ENCODE measurements at regions not wholly inside any gene's neighbourhood (a gene's known extent, or its start where the extent isn't known, plus 50 kb on each side); places are given as distances from the start of the nearest gene placed in this dataset.

DNA sequence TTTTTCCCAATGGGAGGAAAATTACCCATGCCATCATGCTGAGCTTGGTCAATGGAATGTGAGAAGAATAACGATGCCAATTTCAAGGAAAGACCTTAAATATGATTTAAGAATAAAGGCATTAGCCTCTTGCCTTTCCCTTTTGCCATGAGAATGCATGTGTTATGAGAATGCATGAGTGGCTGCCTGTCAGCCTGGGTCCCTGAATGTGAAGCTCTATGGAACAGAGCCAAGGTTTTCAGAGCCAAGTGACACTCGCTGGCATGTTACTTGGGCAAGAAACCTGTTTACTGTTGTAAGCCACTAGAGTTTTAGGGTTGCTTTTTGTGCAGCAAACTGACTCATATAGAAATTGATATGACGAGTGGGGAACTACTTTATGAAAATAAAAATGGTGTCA, 75.7 kb downstream of the JRKL start:
- intact Hi-C loops (cut with micrococcal nuclease) = no loop called here
- peaks cover 2% of the 10 kb centered on the region for H3K4me1 Mint-ChIP-seq
- no peak overlapping the region for H3K27ac ChIP-seq (ENCODE audit: low read length in 2 of 2)
- no peak overlapping the region for H2AFZ ChIP-seq (ENCODE audit: insufficient read depth, low read depth, low read length, poor library complexity, severe bottlenecking)
- no peak for ATAC-seq (ENCODE audit: low read depth)
- H3K4me3 ChIP-seq (ENCODE audit: control extremely low read depth in 1 of 5, extremely low read depth in 1 of 5, insufficient read depth in 1 of 5, low read depth in 2 of 5, low read length in 4 of 5) = no peak overlapping the region
- H3K9ac ChIP-seq (ENCODE audit: low read length) = no peak overlapping the region
- TF ChIP-seq EZH2 (IDR thresholded peaks at IDR 0.05; ENCODE audit: borderline replicate concordance, insufficient read depth, low read depth, low read length, poor library complexity, severe bottlenecking) = no peak
- TF ChIP-seq, protein P1, sequence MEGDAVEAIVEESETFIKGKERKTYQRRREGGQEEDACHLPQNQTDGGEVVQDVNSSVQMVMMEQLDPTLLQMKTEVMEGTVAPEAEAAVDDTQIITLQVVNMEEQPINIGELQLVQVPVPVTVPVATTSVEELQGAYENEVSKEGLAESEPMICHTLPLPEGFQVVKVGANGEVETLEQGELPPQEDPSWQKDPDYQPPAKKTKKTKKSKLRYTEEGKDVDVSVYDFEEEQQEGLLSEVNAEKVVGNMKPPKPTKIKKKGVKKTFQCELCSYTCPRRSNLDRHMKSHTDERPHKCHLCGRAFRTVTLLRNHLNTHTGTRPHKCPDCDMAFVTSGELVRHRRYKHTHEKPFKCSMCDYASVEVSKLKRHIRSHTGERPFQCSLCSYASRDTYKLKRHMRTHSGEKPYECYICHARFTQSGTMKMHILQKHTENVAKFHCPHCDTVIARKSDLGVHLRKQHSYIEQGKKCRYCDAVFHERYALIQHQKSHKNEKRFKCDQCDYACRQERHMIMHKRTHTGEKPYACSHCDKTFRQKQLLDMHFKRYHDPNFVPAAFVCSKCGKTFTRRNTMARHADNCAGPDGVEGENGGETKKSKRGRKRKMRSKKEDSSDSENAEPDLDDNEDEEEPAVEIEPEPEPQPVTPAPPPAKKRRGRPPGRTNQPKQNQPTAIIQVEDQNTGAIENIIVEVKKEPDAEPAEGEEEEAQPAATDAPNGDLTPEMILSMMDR (IDR thresholded peaks at IDR 0.05) = no peak
- no peaks in the 10 kb centered on the region for H3K36me3 ChIP-seq (replicated peaks in 1 of 2; ENCODE audit: control extremely low read depth in 1 of 2, control insufficient read depth in 1 of 2, extremely low read depth in 1 of 2, insufficient read depth in 2 of 2, low read length in 1 of 2)
- peaks cover 10% of the 10 kb centered on the region for H3K27me3 Mint-ChIP-seq
- H3K79me2 ChIP-seq (ENCODE audit: control insufficient read depth, insufficient read depth, low read length) = no peaks in the 10 kb centered on the region
- DNase-seq = no peak
- 61% methylated on average over 3 of the region's 3 CpGs for WGBS (ENCODE audit: insufficient coverage)
- peaks cover 0 to 4% (median 0%) of the 10 kb centered on the region in 4 experiments for H3K27me3 ChIP-seq (replicated peaks in 1 of 4; ENCODE audit: control extremely low read depth in 1 of 4, control insufficient read depth in 3 of 4, insufficient read depth in 4 of 4, low read length in 3 of 4)
- no peaks in the 10 kb centered on the region for H3K9me3 Mint-ChIP-seq (ENCODE audit: insufficient read depth)
- H3K4me3 Mint-ChIP-seq = no peak overlapping the region
- H3K4me1 ChIP-seq (ENCODE audit: control insufficient read depth in 2 of 2, insufficient read depth in 2 of 2, low read length in 2 of 2) = peaks cover 3 to 4% of the 10 kb centered on the region in 2 donors
- no peaks in the 10 kb centered on the region for H4K20me1 ChIP-seq (ENCODE audit: control insufficient read depth, insufficient read depth, low read length, poor library complexity, severe bottlenecking)
- H3K9me3 ChIP-seq (ENCODE audit: control extremely low read depth in 1 of 3, control insufficient read depth in 2 of 3, insufficient read depth in 1 of 3, low read length in 2 of 3) = no peaks in the 10 kb centered on the region
- ChIA-PET CTCF (interaction anchor here (1.1 to 1.6 kb wide), 3 partner anchors 10 to 1842 kb away, joined by 3 to 4 read pairs (median 4); no protein-coding TSS in a partner anchor), POLR2A (no interaction called here)
- H3K27ac Mint-ChIP-seq = no peak overlapping the region
- H3K4me2 ChIP-seq (replicated peaks; ENCODE audit: low read depth, low read length, poor library complexity, severe bottlenecking) = no peak overlapping the region

DNA sequence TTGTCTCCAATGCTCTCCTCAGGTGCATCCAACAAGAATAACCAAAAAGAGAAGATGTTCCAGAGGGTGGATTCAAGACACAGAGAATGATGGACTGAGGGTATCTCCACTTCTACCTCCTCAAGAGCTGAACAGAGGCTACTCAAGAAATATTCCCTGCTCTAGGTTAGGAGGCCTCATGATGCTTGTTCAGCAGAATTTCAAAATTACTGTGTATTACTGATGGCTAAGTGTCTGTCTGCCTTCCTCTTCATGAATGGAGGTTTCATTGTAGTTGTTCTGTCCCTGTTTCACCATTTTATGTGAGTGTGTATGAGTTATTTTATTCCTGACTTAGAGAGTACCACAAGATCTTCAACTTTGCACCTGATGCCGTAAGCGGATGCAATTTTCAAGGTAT, 76.8 kb downstream of the JRKL start:
- no peak overlapping the region for H2AFZ ChIP-seq (ENCODE audit: insufficient read depth, low read depth, low read length, poor library complexity, severe bottlenecking)
- no peaks in the 10 kb centered on the region for H3K9me3 ChIP-seq (ENCODE audit: control extremely low read depth in 1 of 3, control insufficient read depth in 2 of 3, insufficient read depth in 1 of 3, low read length in 2 of 3)
- ATAC-seq (ENCODE audit: low read depth) = no peak
- intact Hi-C loops (cut with micrococcal nuclease) = no loop called here
- Mint-ChIP-seq H3K9me3 (ENCODE audit: insufficient read depth) (no peaks in the 10 kb centered on the region), H3K4me1 (peaks cover 2% of the 10 kb centered on the region), H3K4me3 (no peak overlapping the region), H3K27ac (no peak overlapping the region), H3K27me3 (peaks cover 3% of the 10 kb centered on the region)
- H3K79me2 ChIP-seq (ENCODE audit: control insufficient read depth, insufficient read depth, low read length) = no peaks in the 10 kb centered on the region
- TF ChIP-seq, protein P1 (IDR thresholded peaks at IDR 0.05) = no peak
- no peak for TF ChIP-seq EZH2 (IDR thresholded peaks at IDR 0.05; ENCODE audit: borderline replicate concordance, insufficient read depth, low read depth, low read length, poor library complexity, severe bottlenecking)
- DNase-seq = no peak
- H3K4me2 ChIP-seq (replicated peaks; ENCODE audit: low read depth, low read length, poor library complexity, severe bottlenecking) = no peak overlapping the region
- H3K27me3 ChIP-seq (replicated peaks in 1 of 4; ENCODE audit: control extremely low read depth in 1 of 4, control insufficient read depth in 3 of 4, insufficient read depth in 4 of 4, low read length in 3 of 4) = peaks cover 0 to 4% (median 0%) of the 10 kb centered on the region in 4 experiments
- peaks cover 3 to 4% of the 10 kb centered on the region in 2 donors for H3K4me1 ChIP-seq (ENCODE audit: control insufficient read depth in 2 of 2, insufficient read depth in 2 of 2, low read length in 2 of 2)
- no peak overlapping the region for H3K4me3 ChIP-seq (ENCODE audit: control extremely low read depth in 1 of 5, extremely low read depth in 1 of 5, insufficient read depth in 1 of 5, low read depth in 2 of 5, low read length in 4 of 5)
- WGBS (ENCODE audit: insufficient coverage) = no CpG with 5 or more reads among the region's 2 CpGs
- CTCF ChIA-PET = interaction anchor here (1.1 to 1.6 kb wide), 2 partner anchors 9 to 631 kb away, joined by 4 read pairs; no protein-coding TSS in a partner anchor
- POLR2A ChIA-PET = no interaction called here
- no peaks in the 10 kb centered on the region for H4K20me1 ChIP-seq (ENCODE audit: control insufficient read depth, insufficient read depth, low read length, poor library complexity, severe bottlenecking)
- no peaks in the 10 kb centered on the region for H3K36me3 ChIP-seq (replicated peaks in 1 of 2; ENCODE audit: control extremely low read depth in 1 of 2, control insufficient read depth in 1 of 2, extremely low read depth in 1 of 2, insufficient read depth in 2 of 2, low read length in 1 of 2)
- no peak overlapping the region for H3K9ac ChIP-seq (ENCODE audit: low read length)
- H3K27ac ChIP-seq (ENCODE audit: low read length in 2 of 2) = no peak overlapping the region
